AG04450 (cell line): ENCODE measurements at regions not wholly inside any gene's neighbourhood (a gene's known extent, or its start where the extent isn't known, plus 50 kb on each side); places are given as distances from the start of the nearest gene placed in this dataset.
"Not testable (repeated sequence)": the region's sequence is repeated elsewhere in the genome, so short reads cannot be mapped to it uniquely, and the experiment has no call there.

Experiments
- CTCF ChIA-PET: fragments of 300-600, 350-600 bp; formaldehyde crosslinking; extraction: SDS; loops from one replicate; lab custom pipeline; 2022; ENCODE audit warnings: antibody characterized with exemption, inconsistent platforms; lab: Charles Lee
- POLR2A ChIA-PET: fragments of 350-600 bp; formaldehyde crosslinking; extraction: SDS; loops from one replicate; lab custom pipeline; 2021; ENCODE audit warnings: antibody characterized with exemption, inconsistent platforms; lab: Yijun Ruan, JAX
- DNase-seq: peaks from one replicate; pipeline ENCODE4 v3.0.0-alpha.2; 2011; ENCODE audit warnings: low read depth, low spot score
- H3K27ac ChIP-seq: one replicate; pipeline ENCODE4 v1.5.1; 2012; ENCODE audit warnings: low read depth, low read length, control low read depth
- H3K27me3 ChIP-seq: one replicate; pipeline ENCODE4 v1.6.0; 2012; ENCODE audit warnings: low read length; ENCODE audit not compliant: control insufficient read depth, insufficient read depth
- H3K4me3 ChIP-seq: 2 replicates; pipeline ENCODE4 v1.5.1; 2011; ENCODE audit warnings: mild to moderate bottlenecking, low read depth, low read length, control low read depth
- H3K9me3 ChIP-seq: 2 replicates; pipeline ENCODE4 v1.5.1; 2012; ENCODE audit warnings: low read length; ENCODE audit not compliant: control insufficient read depth, insufficient read depth
- TF ChIP-seq, protein P1 (sequence below): IDR thresholded peaks from 2 replicates; pipeline ENCODE4 v1.5.1; 2011; ENCODE audit warnings: low read depth, low read length, control low read depth, inconsistent platforms

DNA sequence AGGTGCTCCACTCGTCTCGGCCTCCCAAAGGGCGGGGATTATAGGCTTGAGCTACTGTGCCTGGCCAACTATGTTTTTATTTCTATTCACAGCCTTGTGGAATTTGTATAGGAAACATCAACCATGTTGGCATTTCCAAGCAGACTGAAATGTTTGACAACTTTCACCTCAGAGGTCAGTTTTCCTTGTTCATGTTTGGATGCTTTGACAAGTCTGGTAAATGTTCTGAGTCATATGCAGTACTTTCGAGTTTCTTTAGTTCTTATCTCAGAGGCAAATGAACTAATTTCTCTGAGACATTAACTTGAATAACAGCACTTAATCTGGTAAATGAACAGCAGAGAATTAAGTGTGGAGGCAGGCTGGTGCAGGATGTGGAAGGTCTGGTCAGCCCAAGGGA lies 373.4 kb upstream of the SYNCRIP start:
- ChIA-PET CTCF (no interaction called here), POLR2A (no interaction called here)
- no peak overlapping the region for H3K4me3 ChIP-seq

DNA sequence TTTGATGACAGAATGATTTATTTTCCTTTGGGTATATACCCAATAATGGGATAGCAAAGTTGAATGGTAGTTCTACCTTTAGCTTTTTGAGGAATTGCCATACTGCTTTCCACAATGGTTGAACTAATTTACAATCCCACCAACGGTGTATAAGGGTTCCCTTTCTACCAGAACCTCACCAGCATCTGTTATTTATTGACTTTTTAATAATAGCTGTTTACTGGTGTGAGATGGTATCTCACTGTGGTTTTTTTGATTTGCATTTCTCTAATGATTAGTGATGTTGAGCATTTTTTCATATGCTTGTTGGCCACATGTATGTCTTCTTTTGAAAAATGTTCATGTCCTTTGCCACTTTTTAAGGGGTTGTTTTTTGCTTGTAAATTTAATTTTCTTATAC lies 370.3 kb upstream of the SYNCRIP start:
- H3K27me3 ChIP-seq, H3K27ac ChIP-seq, H3K9me3 ChIP-seq, H3K4me3 ChIP-seq, CTCF ChIA-PET, POLR2A ChIA-PET, DNase-seq: not testable (repeated sequence)

More for the DNA sequence above, 373.4 kb upstream of the SYNCRIP start:
- TF ChIP-seq, protein P1, sequence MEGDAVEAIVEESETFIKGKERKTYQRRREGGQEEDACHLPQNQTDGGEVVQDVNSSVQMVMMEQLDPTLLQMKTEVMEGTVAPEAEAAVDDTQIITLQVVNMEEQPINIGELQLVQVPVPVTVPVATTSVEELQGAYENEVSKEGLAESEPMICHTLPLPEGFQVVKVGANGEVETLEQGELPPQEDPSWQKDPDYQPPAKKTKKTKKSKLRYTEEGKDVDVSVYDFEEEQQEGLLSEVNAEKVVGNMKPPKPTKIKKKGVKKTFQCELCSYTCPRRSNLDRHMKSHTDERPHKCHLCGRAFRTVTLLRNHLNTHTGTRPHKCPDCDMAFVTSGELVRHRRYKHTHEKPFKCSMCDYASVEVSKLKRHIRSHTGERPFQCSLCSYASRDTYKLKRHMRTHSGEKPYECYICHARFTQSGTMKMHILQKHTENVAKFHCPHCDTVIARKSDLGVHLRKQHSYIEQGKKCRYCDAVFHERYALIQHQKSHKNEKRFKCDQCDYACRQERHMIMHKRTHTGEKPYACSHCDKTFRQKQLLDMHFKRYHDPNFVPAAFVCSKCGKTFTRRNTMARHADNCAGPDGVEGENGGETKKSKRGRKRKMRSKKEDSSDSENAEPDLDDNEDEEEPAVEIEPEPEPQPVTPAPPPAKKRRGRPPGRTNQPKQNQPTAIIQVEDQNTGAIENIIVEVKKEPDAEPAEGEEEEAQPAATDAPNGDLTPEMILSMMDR, result no peak
- H3K27me3 ChIP-seq, result no peaks in the 10 kb centered on the region
- no peak for DNase-seq
- no peaks in the 10 kb centered on the region for H3K9me3 ChIP-seq
- H3K27ac ChIP-seq, result no peak overlapping the region

DNA sequence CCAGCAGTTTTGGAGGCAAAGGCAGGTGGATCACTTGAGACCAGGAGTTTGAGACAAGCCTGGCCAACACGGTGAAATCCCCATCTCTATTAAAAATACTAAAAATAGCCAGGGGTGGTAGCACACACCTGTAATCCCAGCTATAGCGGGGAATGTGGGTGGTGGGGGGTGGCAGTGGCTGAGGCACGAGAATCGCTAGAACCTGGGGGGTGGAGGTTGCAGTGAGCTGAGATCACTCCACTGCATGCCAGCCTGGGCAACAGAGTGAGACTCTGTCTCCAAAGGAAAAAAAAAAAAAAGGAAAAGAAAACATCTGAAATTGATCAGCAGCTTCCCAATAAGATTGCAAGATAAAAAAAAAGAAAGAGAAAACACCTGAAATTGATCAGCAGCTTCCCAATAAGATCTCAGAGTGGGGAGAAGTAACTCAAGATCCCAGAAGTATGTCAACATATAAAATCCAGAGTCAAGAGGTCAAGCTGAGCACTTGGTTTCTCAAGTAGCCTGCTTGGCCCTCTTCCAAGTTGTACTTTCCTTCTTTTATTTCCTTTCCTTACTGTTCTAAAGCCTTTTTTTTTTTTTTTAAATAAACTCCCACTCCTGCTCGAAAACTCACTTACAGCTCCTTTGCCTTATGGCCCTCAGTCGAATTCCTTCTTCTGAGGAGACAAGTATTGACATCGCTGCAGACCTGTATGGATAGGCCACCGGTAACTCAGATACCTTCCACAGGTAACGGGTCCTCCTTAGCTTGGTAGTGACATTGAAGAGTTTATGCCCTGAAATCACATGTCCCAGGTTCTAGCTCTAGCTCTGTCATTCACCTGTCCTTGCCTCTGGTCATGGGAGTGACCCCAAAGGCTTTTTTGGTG lies 368.5 kb upstream of the SYNCRIP start:
- no peak overlapping the region for H3K27ac ChIP-seq
- no peaks in the 10 kb centered on the region for H3K9me3 ChIP-seq
- POLR2A ChIA-PET, result no interaction called here
- CTCF ChIA-PET, result no interaction called here
- no peaks in the 10 kb centered on the region for H3K27me3 ChIP-seq
- no peak for DNase-seq
- no peak overlapping the region for H3K4me3 ChIP-seq
- TF ChIP-seq, protein P1, result no peak

DNA sequence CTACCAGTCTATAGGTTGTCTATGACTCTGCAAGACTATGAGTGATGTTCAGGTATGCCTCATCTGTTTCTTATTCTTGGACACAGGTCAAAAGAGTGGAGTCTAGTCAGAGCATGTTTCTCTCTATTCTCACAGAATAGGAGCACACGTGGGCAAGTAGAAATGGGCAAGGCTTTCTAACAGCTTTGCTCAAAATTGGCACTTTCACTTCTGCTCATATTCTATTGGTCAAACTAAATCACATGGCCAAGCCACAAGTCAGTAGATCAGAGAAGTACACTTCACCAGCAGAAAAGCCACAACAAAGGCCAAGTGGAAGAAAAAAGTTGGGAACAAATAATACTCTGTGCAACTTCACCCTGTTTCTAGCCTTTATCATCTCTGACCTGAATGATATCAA lies 354.5 kb upstream of the SYNCRIP start:
- no peaks in the 10 kb centered on the region for H3K9me3 ChIP-seq
- no peak for DNase-seq
- no peak overlapping the region for H3K4me3 ChIP-seq
- TF ChIP-seq, protein P1, result no peak
- CTCF ChIA-PET, result no interaction called here
- no peak overlapping the region for H3K27ac ChIP-seq
- no peaks in the 10 kb centered on the region for H3K27me3 ChIP-seq
- POLR2A ChIA-PET, result no interaction called here

DNA sequence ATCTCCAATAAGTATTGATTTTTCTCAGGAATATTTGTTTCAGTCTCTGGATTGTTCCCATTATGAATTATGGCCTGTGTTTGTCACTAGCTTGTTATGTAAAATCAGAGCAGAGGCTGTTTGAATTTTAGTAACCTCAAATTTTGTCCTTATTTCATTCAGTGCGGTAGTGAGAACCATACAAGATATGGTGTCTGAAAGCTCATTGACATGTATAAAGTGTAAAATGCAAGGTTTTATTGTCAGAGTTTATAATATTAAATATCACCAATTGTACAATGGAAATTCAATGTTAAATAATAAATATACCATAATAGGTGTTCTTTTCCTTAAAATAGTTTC lies 353.3 kb upstream of the SYNCRIP start:
- POLR2A ChIA-PET, result no interaction called here
- no peak for DNase-seq
- no peak overlapping the region for H3K27ac ChIP-seq

More for the DNA sequence above, 353.3 kb upstream of the SYNCRIP start:
- H3K4me3 ChIP-seq, result no peak overlapping the region
- CTCF ChIA-PET, result no interaction called here
- TF ChIP-seq, protein P1, result no peak
- no peaks in the 10 kb centered on the region for H3K9me3 ChIP-seq
- no peaks in the 10 kb centered on the region for H3K27me3 ChIP-seq
